ENCODE measurements at regions not wholly inside any gene's neighbourhood (a gene's known extent, or its start where the extent isn't known, plus 50 kb on each side); places are given as distances from the start of the nearest gene placed in this dataset.

- H3K36me3 ChIP-seq (replicated peaks; ENCODE audit: low read depth, low read length) = no peaks in the 10 kb centered on the region
- no peaks in the 10 kb centered on the region for H4K20me1 ChIP-seq (ENCODE audit: insufficient read depth, low read length)
- H3K4me1 ChIP-seq (ENCODE audit: low read length) = peaks cover 54% of the 10 kb centered on the region
- H3K4me3 ChIP-seq (ENCODE audit: low read length) = no peak overlapping the region
- H3K27ac ChIP-seq (ENCODE audit: low read length) = no peak overlapping the region
- no peaks in the 10 kb centered on the region for H3K27me3 ChIP-seq (ENCODE audit: low read depth, low read length)
- no peak overlapping the region for H3K4me2 ChIP-seq (ENCODE audit: low read length)
- H3K9me3 ChIP-seq (ENCODE audit: insufficient read depth, low read length) = no peaks in the 10 kb centered on the region
- no peak overlapping the region for H3K9ac ChIP-seq (ENCODE audit: low read length)
- H3K79me2 ChIP-seq (ENCODE audit: low read length) = no peaks in the 10 kb centered on the region
- no peak overlapping the region for H2AFZ ChIP-seq (ENCODE audit: low read depth, low read length)
- TF ChIP-seq CTCF (IDR thresholded peaks at IDR 0.05; ENCODE audit: low read depth, low read length) = no peak
- TF ChIP-seq EZH2phosphoT487 (IDR thresholded peaks at IDR 0.05; ENCODE audit: low read depth) = no peak
These were observed 387.8 kb upstream of the CADM1 start for GRCh38 chr11:115892016-115892415.

- Histone ChIP-seq H3K9me3 (ENCODE audit: insufficient read depth, low read length) (no peaks in the 10 kb centered on the region), H3K9ac (ENCODE audit: low read length) (no peak overlapping the region), H3K4me3 (ENCODE audit: low read length) (no peak overlapping the region), H3K36me3 (replicated peaks; ENCODE audit: low read depth, low read length) (no peaks in the 10 kb centered on the region), H3K4me2 (ENCODE audit: low read length) (no peak overlapping the region), H3K79me2 (ENCODE audit: low read length) (no peaks in the 10 kb centered on the region), H3K27me3 (ENCODE audit: low read depth, low read length) (no peaks in the 10 kb centered on the region), H2AFZ (ENCODE audit: low read depth, low read length) (0 out of 2 replicates have a peak overlapping the region, but pooled peaks have one; percentile 6), H3K4me1 (ENCODE audit: low read length) (peaks cover 50% of the 10 kb centered on the region), H4K20me1 (ENCODE audit: insufficient read depth, low read length) (no peaks in the 10 kb centered on the region), H3K27ac (ENCODE audit: low read length) (no peak overlapping the region)
- TF ChIP-seq CTCF (IDR thresholded peaks at IDR 0.05; ENCODE audit: low read depth, low read length) (no peak), EZH2phosphoT487 (IDR thresholded peaks at IDR 0.05; ENCODE audit: low read depth) (no peak)
These were observed 387.4 kb upstream of the CADM1 start for GRCh38 chr11:115891581-115891980.

DNA sequence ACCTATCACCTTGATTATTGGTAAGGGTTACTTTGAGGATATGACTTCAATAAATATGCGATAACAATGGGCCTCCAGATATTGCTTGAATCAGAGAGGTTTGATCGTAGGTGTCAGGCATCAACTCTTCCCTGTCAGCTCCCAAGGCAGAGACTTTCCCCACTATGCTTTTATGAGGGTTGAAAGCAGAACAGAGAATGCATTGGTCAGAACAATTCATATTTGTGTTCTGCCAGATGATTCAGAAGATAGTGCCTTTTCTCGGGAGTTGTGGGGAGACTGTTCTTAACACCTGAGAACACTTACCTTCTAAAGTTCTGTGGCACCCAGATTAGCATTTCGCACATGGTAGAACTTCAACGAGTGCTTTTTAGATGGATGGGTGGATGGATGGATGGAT lies 386.3 kb upstream of the CADM1 start:
- no peaks in the 10 kb centered on the region for H3K79me2 ChIP-seq (ENCODE audit: low read length)
- no peak overlapping the region for H2AFZ ChIP-seq (ENCODE audit: low read depth, low read length)
- H3K27ac ChIP-seq (ENCODE audit: low read length) = no peak overlapping the region
- H3K9ac ChIP-seq (ENCODE audit: low read length) = no peak overlapping the region
- H3K4me3 ChIP-seq (ENCODE audit: low read length) = peak overlapping the region; percentile 4; the same call in 1 of the 2 replicates
- H4K20me1 ChIP-seq (ENCODE audit: insufficient read depth, low read length) = no peaks in the 10 kb centered on the region
- H3K27me3 ChIP-seq (ENCODE audit: low read depth, low read length) = no peaks in the 10 kb centered on the region
- peaks cover 39% of the 10 kb centered on the region for H3K4me1 ChIP-seq (ENCODE audit: low read length)
- H3K36me3 ChIP-seq (replicated peaks; ENCODE audit: low read depth, low read length) = no peaks in the 10 kb centered on the region
- H3K4me2 ChIP-seq (ENCODE audit: low read length) = peak overlapping the region; percentile 42
- H3K9me3 ChIP-seq (ENCODE audit: insufficient read depth, low read length) = no peaks in the 10 kb centered on the region
- TF ChIP-seq CTCF (IDR thresholded peaks at IDR 0.05; ENCODE audit: low read depth, low read length) = no peak
- TF ChIP-seq EZH2phosphoT487 (IDR thresholded peaks at IDR 0.05; ENCODE audit: low read depth) = no peak

DNA sequence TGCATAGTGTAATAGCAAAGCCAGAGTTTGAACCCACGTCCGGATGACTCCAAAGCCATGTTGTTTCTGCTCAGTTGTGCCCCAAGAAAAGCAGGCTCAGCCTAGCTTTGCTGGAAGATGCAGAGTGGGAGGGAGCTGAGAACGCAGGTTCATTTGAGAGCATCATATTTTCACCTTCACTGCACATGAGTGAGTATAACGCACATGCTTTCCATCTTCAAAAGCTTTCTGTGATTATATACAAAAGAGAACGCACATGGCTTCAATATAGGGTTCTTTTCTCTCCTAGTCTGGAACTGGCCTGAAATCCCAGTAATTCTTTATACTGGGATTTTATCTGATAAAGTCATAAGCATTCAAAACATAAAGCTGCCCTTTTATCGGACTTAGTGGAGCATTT lies 385.5 kb upstream of the CADM1 start:
- H3K36me3 ChIP-seq (replicated peaks; ENCODE audit: low read depth, low read length) = no peaks in the 10 kb centered on the region
- TF ChIP-seq CTCF (IDR thresholded peaks at IDR 0.05; ENCODE audit: low read depth, low read length) (no peak), EZH2phosphoT487 (IDR thresholded peaks at IDR 0.05; ENCODE audit: low read depth) (no peak)
- H3K27ac ChIP-seq (ENCODE audit: low read length) = no peak overlapping the region

More for the DNA sequence above, 385.5 kb upstream of the CADM1 start:
- Histone ChIP-seq H3K79me2 (ENCODE audit: low read length) (no peaks in the 10 kb centered on the region), H3K4me2 (ENCODE audit: low read length) (no peak overlapping the region), H2AFZ (ENCODE audit: low read depth, low read length) (no peak overlapping the region), H3K9me3 (ENCODE audit: insufficient read depth, low read length) (no peaks in the 10 kb centered on the region), H3K4me3 (ENCODE audit: low read length) (no peak overlapping the region), H3K4me1 (ENCODE audit: low read length) (peaks cover 36% of the 10 kb centered on the region), H3K27me3 (ENCODE audit: low read depth, low read length) (no peaks in the 10 kb centered on the region), H4K20me1 (ENCODE audit: insufficient read depth, low read length) (no peaks in the 10 kb centered on the region), H3K9ac (ENCODE audit: low read length) (no peak overlapping the region)

All from OCI-LY3 (cell line).